SH-SY5Y (cell line): ENCODE measurements at regions not wholly inside any gene's neighbourhood (a gene's known extent, or its start where the extent isn't known, plus 50 kb on each side); places are given as distances from the start of the nearest gene placed in this dataset.

ENCODE experiments used
- GATA2 ChIP-seq: IDR thresholded peaks from 2 replicates; pipeline ENCODE4 v1.6.1; 2011; ENCODE audit warnings: mild to moderate bottlenecking, low read depth, low read length
- GATA3 ChIP-seq: IDR thresholded peaks from 2 replicates; pipeline ENCODE4 v1.6.1; 2011; ENCODE audit warnings: low read depth, mild to moderate bottlenecking, low read length, moderate library complexity

- TF ChIP-seq GATA3 (no peak), GATA2 (no peak)
These were observed 257.8 kb downstream of the ETV1 start for GRCh38 chr7:13731643-13732042.
